ENCODE measurements at regions not wholly inside any gene's neighbourhood (a gene's known extent, or its start where the extent isn't known, plus 50 kb on each side); places are given as distances from the start of the nearest gene placed in this dataset.

DNA sequence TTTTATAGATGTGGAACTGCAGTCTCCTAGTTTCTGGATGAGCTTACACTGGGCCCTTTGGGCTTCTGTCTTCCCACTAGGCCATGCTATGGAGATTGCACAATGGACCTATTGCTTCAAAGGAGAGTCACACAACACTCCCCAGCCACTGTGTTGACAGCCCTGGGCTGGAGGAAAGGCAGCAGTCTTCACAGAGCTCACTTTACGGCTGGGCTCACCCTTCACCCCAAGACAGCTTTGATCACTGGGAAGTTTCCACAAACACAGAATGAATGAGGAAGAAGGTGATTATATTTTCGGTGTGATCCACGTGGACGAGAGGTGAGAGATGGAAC lies 92.7 kb upstream of the GDF10 start:
- no peak overlapping the region for H3K27ac ChIP-seq (ENCODE audit: low read depth, low read length)
- H3K27me3 ChIP-seq (ENCODE audit: insufficient read depth, low read length) = peaks cover 30% of the 10 kb centered on the region; the same call in 1 of the 2 replicates
- H3K36me3 ChIP-seq (ENCODE audit: insufficient read depth, low read length) = no peaks in the 10 kb centered on the region
- no peaks in the 10 kb centered on the region for H3K79me2 ChIP-seq (ENCODE audit: control insufficient read depth, insufficient read depth, low read length, unreplicated experiment)
- H3K4me3 ChIP-seq (ENCODE audit: low read depth, low read length) = no peak overlapping the region
- no peak overlapping the region for H2AFZ ChIP-seq (ENCODE audit: low read length, unreplicated experiment)
- no peaks in the 10 kb centered on the region for H3K4me1 ChIP-seq (ENCODE audit: control insufficient read depth, insufficient read depth, low read length, unreplicated experiment)

DNA sequence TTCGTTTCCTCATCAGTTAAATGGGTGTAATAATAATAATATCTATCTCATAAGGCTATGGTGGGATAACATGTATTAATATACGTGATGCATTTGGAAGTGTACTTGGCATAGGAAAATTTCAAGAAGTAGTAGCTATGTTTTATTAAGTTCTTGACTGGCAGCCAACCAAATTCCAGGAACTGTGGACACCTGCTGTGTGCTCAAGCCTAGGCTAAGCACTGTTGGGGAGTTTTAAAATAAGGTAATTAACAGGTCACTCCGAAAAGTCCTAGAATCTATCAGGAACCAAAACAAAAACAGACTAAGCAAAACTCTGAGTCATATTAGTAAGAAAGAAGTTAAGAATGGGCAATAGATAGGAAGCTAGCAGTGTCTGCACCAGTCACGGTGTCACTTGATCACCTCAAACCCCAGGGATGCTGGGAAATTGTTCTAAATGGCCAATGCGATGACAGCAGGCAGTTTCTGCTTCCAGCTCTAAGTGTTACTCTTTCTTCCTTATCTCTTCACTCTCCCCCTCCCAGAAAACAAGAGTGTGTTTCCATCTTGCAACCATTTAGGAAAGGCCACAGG lies 92.0 kb upstream of the GDF10 start:
- Histone ChIP-seq H3K27ac (ENCODE audit: low read depth, low read length) (no peak overlapping the region), H2AFZ (ENCODE audit: low read length, unreplicated experiment) (no peak overlapping the region), H3K4me3 (ENCODE audit: low read depth, low read length) (no peak overlapping the region)

DNA sequence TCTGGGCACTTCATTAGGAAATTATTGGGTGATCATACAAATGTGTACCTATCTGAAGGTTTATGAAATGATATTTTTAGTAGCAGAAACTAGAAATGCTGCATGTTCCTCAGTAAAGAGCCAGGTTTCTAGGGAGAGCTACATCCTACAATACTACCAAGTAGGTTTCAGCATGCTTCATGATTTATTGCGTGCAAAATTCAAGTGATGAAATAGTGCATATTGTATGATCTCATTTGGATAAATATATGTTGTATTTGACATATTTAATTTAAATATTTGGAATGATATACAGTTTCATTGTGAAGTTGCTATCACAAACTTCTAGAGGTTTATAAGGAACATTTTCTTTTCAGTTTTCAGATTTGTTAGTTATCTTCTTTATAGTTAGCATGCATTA lies 90.5 kb upstream of the GDF10 start:
- Histone ChIP-seq H3K4me1 (ENCODE audit: control insufficient read depth, insufficient read depth, low read length, unreplicated experiment) (no peaks in the 10 kb centered on the region), H3K79me2 (ENCODE audit: control insufficient read depth, insufficient read depth, low read length, unreplicated experiment) (no peaks in the 10 kb centered on the region), H3K27ac (ENCODE audit: low read depth, low read length) (no peak overlapping the region), H3K36me3 (ENCODE audit: insufficient read depth, low read length) (no peaks in the 10 kb centered on the region), H3K27me3 (ENCODE audit: insufficient read depth, low read length) (peaks cover 28% of the 10 kb centered on the region; the same call in 1 of the 2 replicates), H3K4me3 (ENCODE audit: low read depth, low read length) (no peak overlapping the region), H2AFZ (ENCODE audit: low read length, unreplicated experiment) (no peak overlapping the region)

More for the DNA sequence above, 92.0 kb upstream of the GDF10 start:
- Histone ChIP-seq H3K27me3 (ENCODE audit: insufficient read depth, low read length) (peaks cover 30% of the 10 kb centered on the region; the same call in 1 of the 2 replicates), H3K79me2 (ENCODE audit: control insufficient read depth, insufficient read depth, low read length, unreplicated experiment) (no peaks in the 10 kb centered on the region), H3K36me3 (ENCODE audit: insufficient read depth, low read length) (no peaks in the 10 kb centered on the region), H3K4me1 (ENCODE audit: control insufficient read depth, insufficient read depth, low read length, unreplicated experiment) (no peaks in the 10 kb centered on the region)

DNA sequence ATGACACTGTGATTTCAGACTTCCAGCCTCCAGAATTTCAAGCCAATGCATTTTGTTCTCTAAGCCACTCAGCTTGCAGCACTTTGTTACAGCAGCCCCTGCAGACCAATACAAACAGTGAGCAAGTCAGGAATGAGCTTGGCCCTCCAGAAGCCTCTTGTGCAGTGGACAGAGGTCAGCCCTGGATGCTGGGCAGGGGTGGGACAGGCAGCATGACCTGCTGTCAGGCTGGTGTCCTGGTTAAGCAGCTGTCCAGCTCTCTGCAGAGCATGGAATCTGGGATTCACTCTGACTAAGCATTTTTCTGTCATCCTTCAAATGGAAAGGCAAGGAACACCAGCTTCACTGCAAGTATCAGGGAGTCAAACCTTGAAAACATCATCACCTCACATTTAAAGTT lies 85.5 kb upstream of the GDF10 start:
- no peaks in the 10 kb centered on the region for H3K36me3 ChIP-seq (ENCODE audit: insufficient read depth, low read length)
- no peaks in the 10 kb centered on the region for H3K79me2 ChIP-seq (ENCODE audit: control insufficient read depth, insufficient read depth, low read length, unreplicated experiment)
- H3K27ac ChIP-seq (ENCODE audit: low read depth, low read length) = no peak overlapping the region
- no peak overlapping the region for H3K4me3 ChIP-seq (ENCODE audit: low read depth, low read length)
- peaks cover 42% of the 10 kb centered on the region for H3K27me3 ChIP-seq (ENCODE audit: insufficient read depth, low read length)
- H3K4me1 ChIP-seq (ENCODE audit: control insufficient read depth, insufficient read depth, low read length, unreplicated experiment) = no peaks in the 10 kb centered on the region
- H2AFZ ChIP-seq (ENCODE audit: low read length, unreplicated experiment) = no peak overlapping the region

DNA sequence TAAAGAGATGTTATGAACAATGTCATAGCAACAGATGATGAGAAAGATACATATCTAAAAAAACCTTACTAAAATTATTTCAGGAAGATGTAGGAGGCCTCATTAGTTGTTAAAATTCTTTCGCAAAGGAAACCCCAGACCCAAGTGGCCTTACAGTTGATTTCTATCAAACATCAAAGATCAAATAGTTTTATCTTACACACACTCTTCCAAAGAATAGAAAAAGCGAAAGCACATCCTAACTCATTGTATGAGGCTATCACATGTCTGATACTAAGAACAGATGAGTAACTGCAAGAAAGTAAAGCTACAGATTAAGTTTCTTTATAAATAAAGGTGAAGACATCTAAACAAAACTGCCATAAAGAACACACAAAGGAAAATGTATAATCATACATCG lies 82.9 kb upstream of the GDF10 start:
- Histone ChIP-seq H3K4me3 (ENCODE audit: low read depth, low read length) (no peak overlapping the region), H3K27me3 (ENCODE audit: insufficient read depth, low read length) (peaks cover 49% of the 10 kb centered on the region), H3K36me3 (ENCODE audit: insufficient read depth, low read length) (no peaks in the 10 kb centered on the region), H3K4me1 (ENCODE audit: control insufficient read depth, insufficient read depth, low read length, unreplicated experiment) (no peaks in the 10 kb centered on the region), H3K79me2 (ENCODE audit: control insufficient read depth, insufficient read depth, low read length, unreplicated experiment) (no peaks in the 10 kb centered on the region), H2AFZ (ENCODE audit: low read length, unreplicated experiment) (no peak overlapping the region), H3K27ac (ENCODE audit: low read depth, low read length) (no peak overlapping the region)

DNA sequence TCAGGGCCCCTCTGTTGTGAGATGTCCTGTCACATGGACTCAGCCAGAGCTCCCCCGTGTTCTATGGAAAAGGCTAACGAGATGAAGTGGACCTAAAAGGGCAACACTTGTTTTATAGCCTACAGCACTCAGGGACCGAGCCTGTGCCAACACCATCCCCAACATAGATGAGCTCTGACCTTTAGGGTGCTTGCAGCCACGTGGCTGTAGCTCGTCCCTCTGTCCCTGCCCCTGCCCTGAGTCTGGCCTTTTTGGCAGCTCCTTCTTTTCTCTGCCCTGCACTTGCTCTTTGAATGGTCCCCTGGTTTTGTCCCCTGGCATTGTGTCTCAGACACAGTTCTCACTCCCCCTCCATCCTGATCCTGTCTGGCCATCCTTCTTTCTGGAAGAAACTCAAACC lies 81.2 kb upstream of the GDF10 start:
- Histone ChIP-seq H3K4me1 (ENCODE audit: control insufficient read depth, insufficient read depth, low read length, unreplicated experiment) (no peaks in the 10 kb centered on the region), H3K79me2 (ENCODE audit: control insufficient read depth, insufficient read depth, low read length, unreplicated experiment) (no peaks in the 10 kb centered on the region), H3K4me3 (ENCODE audit: low read depth, low read length) (no peak overlapping the region), H3K27ac (ENCODE audit: low read depth, low read length) (no peak overlapping the region), H3K36me3 (ENCODE audit: insufficient read depth, low read length) (no peaks in the 10 kb centered on the region), H2AFZ (ENCODE audit: low read length, unreplicated experiment) (no peak overlapping the region), H3K27me3 (ENCODE audit: insufficient read depth, low read length) (peaks cover 56% of the 10 kb centered on the region)

DNA sequence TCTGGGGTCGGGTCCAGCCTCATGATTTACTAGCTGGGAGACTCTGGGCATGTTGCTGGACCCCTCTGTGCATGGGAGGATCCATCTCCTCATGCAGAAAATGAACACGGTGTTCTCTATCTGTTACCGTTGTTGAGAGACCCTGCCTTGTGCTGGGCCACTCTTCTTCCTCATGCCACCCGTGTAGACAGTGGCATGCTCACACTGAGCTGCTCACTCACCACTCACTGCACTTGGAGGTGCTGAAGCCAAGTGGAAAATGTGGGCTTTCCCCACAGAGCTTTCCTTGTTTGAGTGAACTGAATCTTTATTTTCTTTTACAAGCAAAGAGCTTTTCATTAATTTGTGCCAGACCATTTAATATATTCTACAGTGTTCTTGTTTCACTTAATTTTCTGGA lies 77.5 kb upstream of the GDF10 start:
- Histone ChIP-seq H3K4me1 (ENCODE audit: control insufficient read depth, insufficient read depth, low read length, unreplicated experiment) (no peaks in the 10 kb centered on the region), H3K36me3 (ENCODE audit: insufficient read depth, low read length) (no peaks in the 10 kb centered on the region), H3K27ac (ENCODE audit: low read depth, low read length) (no peak overlapping the region), H3K27me3 (ENCODE audit: insufficient read depth, low read length) (peaks cover 62% of the 10 kb centered on the region), H3K4me3 (ENCODE audit: low read depth, low read length) (no peak overlapping the region), H3K79me2 (ENCODE audit: control insufficient read depth, insufficient read depth, low read length, unreplicated experiment) (no peaks in the 10 kb centered on the region), H2AFZ (ENCODE audit: low read length, unreplicated experiment) (no peak overlapping the region)

DNA sequence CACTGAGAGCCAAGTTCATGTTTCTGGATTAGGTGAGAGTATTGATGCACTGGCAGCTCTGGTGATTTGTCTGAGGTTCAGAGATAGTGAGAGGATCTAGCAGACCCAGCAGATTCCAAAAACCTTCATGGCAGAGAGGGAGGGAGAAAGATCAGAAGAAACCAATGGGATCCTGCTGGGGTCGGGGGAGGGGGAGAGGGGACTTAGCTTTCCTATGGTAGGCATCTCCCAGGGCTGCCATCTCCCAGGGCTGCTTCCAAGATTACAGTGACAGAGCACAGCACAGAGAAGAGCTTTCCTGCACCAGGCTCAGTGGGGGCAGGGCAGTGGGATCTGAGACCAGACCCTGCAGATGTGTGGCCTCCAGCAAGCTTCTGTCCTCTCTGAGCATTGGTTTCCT lies 76.8 kb upstream of the GDF10 start:
- Histone ChIP-seq H3K4me1 (ENCODE audit: control insufficient read depth, insufficient read depth, low read length, unreplicated experiment) (no peaks in the 10 kb centered on the region), H3K79me2 (ENCODE audit: control insufficient read depth, insufficient read depth, low read length, unreplicated experiment) (no peaks in the 10 kb centered on the region), H3K4me3 (ENCODE audit: low read depth, low read length) (no peak overlapping the region), H2AFZ (ENCODE audit: low read length, unreplicated experiment) (no peak overlapping the region), H3K36me3 (ENCODE audit: insufficient read depth, low read length) (no peaks in the 10 kb centered on the region), H3K27ac (ENCODE audit: low read depth, low read length) (no peak overlapping the region), H3K27me3 (ENCODE audit: insufficient read depth, low read length) (peaks cover 63% of the 10 kb centered on the region)

DNA sequence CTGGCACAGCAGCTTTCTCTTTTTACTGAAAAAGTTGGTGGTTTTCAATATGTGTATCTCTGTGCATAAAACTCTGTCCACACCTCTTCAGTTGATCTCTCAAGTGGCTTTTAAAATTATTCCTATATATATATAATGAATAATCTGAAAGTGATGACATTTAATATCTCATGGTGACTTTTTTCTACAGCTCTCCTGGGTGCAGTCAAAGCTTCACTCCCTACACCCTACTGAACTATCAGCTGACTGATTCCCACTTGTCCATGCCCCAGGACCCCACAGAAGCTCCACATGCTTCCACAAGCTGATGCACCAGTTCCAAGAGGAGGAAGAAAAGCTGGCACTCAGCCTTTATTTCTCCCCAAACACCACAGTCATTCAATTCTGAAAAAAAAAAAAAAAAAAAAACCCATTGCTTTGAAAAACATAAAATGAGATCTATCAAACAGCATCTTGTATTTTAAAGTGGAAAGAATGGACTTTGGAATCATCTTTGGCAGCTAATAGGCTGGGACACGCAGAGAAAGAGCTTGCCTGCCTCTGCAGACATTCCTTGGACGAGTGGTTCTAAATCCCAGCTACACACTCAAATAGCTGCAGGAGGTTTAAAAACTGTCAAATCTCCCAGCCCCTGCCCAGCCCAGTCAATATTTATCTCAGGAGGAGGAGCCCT lies 75.3 kb upstream of the GDF10 start:
- no peaks in the 10 kb centered on the region for H3K79me2 ChIP-seq (ENCODE audit: control insufficient read depth, insufficient read depth, low read length, unreplicated experiment)
- peaks cover 63% of the 10 kb centered on the region for H3K27me3 ChIP-seq (ENCODE audit: insufficient read depth, low read length)
- no peaks in the 10 kb centered on the region for H3K36me3 ChIP-seq (ENCODE audit: insufficient read depth, low read length)
- H2AFZ ChIP-seq (ENCODE audit: low read length, unreplicated experiment) = no peak overlapping the region
- no peaks in the 10 kb centered on the region for H3K4me1 ChIP-seq (ENCODE audit: control insufficient read depth, insufficient read depth, low read length, unreplicated experiment)
- H3K4me3 ChIP-seq (ENCODE audit: low read depth, low read length) = no peak overlapping the region
- H3K27ac ChIP-seq (ENCODE audit: low read depth, low read length) = no peak overlapping the region

DNA sequence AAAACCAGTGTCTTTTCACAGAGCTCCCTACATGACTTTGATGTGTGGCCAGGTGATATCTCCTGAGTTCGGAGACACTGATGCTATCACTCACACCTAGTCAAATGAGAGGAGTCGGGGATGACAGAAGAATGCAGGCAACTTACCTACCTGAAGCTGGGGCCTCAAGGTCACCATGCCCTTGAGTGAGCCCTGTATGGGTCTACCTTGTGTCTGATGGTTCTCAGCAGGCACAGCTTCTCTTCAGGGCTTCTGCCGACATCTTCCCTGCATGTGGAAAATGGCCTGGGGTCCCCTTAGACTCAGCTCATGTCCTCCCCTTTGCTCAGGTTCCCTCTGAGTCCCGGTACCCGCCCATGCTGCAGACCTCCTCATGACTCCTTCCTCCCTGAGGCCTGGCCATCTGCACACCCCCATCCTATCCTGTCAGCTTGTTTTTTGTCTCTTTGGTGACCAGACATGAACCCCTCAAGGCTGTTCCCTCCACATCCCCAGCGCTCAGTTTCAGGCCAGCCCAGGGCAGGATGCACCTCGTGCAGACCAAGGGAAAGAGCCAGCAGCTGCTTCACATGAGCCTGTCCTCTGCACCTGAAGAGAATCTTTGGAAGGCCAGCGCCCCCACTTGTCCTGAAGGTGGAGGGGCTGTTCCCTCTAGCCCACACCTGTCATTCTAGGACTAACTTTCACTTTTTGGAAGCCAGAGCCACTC lies 74.6 kb upstream of the GDF10 start:
- Histone ChIP-seq H3K4me1 (ENCODE audit: control insufficient read depth, insufficient read depth, low read length, unreplicated experiment) (no peaks in the 10 kb centered on the region), H3K36me3 (ENCODE audit: insufficient read depth, low read length) (no peaks in the 10 kb centered on the region), H3K79me2 (ENCODE audit: control insufficient read depth, insufficient read depth, low read length, unreplicated experiment) (no peaks in the 10 kb centered on the region), H2AFZ (ENCODE audit: low read length, unreplicated experiment) (no peak overlapping the region), H3K27me3 (ENCODE audit: insufficient read depth, low read length) (peaks cover 70% of the 10 kb centered on the region), H3K4me3 (ENCODE audit: low read depth, low read length) (no peak overlapping the region), H3K27ac (ENCODE audit: low read depth, low read length) (no peak overlapping the region)

Measured in ACC112 (cell line).